HG03025 (cell line): ENCODE measurements at regions not wholly inside any gene's neighbourhood (a gene's known extent, or its start where the extent isn't known, plus 50 kb on each side); places are given as distances from the start of the nearest gene placed in this dataset.

ENCODE experiments used
- ATAC-seq: cut with Tn5 transposase; IDR thresholded peaks from one replicate; pipeline ENCODE4 v1.9.1; 2021; ENCODE audit warnings: mild to moderate bottlenecking, moderate library complexity; ENCODE audit not compliant: unreplicated experiment, low FRiP score

- ATAC-seq: no peak
These were observed 114.3 kb downstream of the ASCL4 start for GRCh38 chr12:107888789-107889188.

GRCh38 chr12:107891967-107892366 lies 117.5 kb downstream of the ASCL4 start:
- no peak for ATAC-seq

- ATAC-seq: no peak
These were observed 120.1 kb downstream of the ASCL4 start for GRCh38 chr12:107894589-107894988.

GRCh38 chr12:107895966-107896365 lies 121.5 kb downstream of the ASCL4 start:
- no peak for ATAC-seq

- no peak for ATAC-seq
These were observed 126.1 kb downstream of the ASCL4 start for GRCh38 chr12:107900588-107900987.

GRCh38 chr12:107903341-107904061 lies 129.0 kb downstream of the ASCL4 start:
- peak; percentile 95 for ATAC-seq

- no peak for ATAC-seq
These were observed 132.2 kb downstream of the ASCL4 start for GRCh38 chr12:107906707-107907106.

GRCh38 chr12:107912421-107913004 lies 138.0 kb downstream of the ASCL4 start:
- peak; percentile 86 for ATAC-seq

- no peak for ATAC-seq
These were observed 140.0 kb downstream of the ASCL4 start for GRCh38 chr12:107914460-107914977.

- ATAC-seq: no peak
These were observed 143.7 kb downstream of the ASCL4 start for GRCh38 chr12:107917912-107918800.

- no peak for ATAC-seq
These were observed 146.6 kb downstream of the ASCL4 start for GRCh38 chr12:107921062-107921461.

- ATAC-seq: no peak
These were observed 150.6 kb downstream of the ASCL4 start for GRCh38 chr12:107925125-107925524.

- ATAC-seq: no peak
These were observed 154.9 kb downstream of the ASCL4 start for GRCh38 chr12:107929436-107929835.

GRCh38 chr12:107931761-107932160 lies 157.3 kb downstream of the ASCL4 start:
- no peak for ATAC-seq

- ATAC-seq: no peak
These were observed 163.9 kb downstream of the ASCL4 start for GRCh38 chr12:107938446-107938845.

- ATAC-seq: no peak
These were observed 174.0 kb downstream of the ASCL4 start for GRCh38 chr12:107948391-107948945.

GRCh38 chr12:107951024-107951423 lies 176.5 kb downstream of the ASCL4 start:
- ATAC-seq: no peak

- ATAC-seq: no peak
These were observed 173.0 kb upstream of the WSCD2 start for GRCh38 chr12:107955966-107956643.

- ATAC-seq: no peak
These were observed 171.6 kb upstream of the WSCD2 start for GRCh38 chr12:107957459-107957858.

- ATAC-seq: no peak
These were observed 165.5 kb upstream of the WSCD2 start for GRCh38 chr12:107963635-107964034.
